ENCODE measurements at regions not wholly inside any gene's neighbourhood (a gene's known extent, or its start where the extent isn't known, plus 50 kb on each side); places are given as distances from the start of the nearest gene placed in this dataset.

DNA sequence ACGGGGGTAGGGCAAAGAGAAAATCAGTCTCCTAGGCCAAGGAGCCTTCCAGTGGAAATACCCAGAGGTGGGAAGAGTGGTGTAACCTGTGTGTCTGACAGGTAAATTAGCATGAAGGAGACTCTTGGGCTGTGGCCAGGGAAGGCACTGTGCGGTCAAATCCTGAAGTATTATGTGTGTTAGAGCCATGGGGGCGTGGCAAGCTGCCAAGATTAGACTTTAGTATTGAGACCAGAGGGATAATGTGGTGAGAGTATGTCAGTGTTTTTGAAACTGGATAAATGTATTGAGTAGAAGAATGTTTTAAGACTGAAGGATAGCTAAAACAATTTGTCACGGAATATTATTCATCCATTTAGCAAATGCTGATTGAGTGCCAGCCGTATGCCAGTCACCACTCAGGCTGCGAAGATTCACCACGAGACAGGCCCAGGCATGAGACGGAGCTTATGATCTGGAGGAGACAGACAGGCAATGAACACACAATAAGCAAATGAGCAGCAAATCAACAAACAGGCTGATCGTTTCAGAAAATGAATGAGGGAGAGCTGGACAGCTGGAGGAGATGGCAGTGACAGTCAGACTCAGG, 445.9 kb downstream of the MCTP2 start:
- TF ChIP-seq, protein P1, sequence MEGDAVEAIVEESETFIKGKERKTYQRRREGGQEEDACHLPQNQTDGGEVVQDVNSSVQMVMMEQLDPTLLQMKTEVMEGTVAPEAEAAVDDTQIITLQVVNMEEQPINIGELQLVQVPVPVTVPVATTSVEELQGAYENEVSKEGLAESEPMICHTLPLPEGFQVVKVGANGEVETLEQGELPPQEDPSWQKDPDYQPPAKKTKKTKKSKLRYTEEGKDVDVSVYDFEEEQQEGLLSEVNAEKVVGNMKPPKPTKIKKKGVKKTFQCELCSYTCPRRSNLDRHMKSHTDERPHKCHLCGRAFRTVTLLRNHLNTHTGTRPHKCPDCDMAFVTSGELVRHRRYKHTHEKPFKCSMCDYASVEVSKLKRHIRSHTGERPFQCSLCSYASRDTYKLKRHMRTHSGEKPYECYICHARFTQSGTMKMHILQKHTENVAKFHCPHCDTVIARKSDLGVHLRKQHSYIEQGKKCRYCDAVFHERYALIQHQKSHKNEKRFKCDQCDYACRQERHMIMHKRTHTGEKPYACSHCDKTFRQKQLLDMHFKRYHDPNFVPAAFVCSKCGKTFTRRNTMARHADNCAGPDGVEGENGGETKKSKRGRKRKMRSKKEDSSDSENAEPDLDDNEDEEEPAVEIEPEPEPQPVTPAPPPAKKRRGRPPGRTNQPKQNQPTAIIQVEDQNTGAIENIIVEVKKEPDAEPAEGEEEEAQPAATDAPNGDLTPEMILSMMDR (conservative IDR thresholded peaks at IDR 0.05 in 1 of 2, IDR thresholded peaks at IDR 0.05 in 1 of 2; ENCODE audit: low read depth in 1 of 2, low read length in 2 of 2): no peak
- TF ChIP-seq EZH2 (IDR thresholded peaks at IDR 0.05; ENCODE audit: low read length, missing control alignments): no peak

Measured in fibroblast of lung (primary cell).